ENCODE measurements at regions not wholly inside any gene's neighbourhood (a gene's known extent, or its start where the extent isn't known, plus 50 kb on each side); places are given as distances from the start of the nearest gene placed in this dataset.

- H3K4me3 ChIP-seq (ENCODE audit: low read length): no peak overlapping the region
- no peak for TF ChIP-seq ZNF274 (IDR thresholded peaks at IDR 0.05; ENCODE audit: low read depth, low read length)
These were observed 106.8 kb downstream of the UCHL1 start for GRCh38 chr4:41363384-41363981.

GRCh38 chr4:41364876-41365275 is 108.1 kb downstream of the UCHL1 start:
- no peak for TF ChIP-seq ZNF274 (IDR thresholded peaks at IDR 0.05; ENCODE audit: low read depth, low read length)
- no peak overlapping the region for H3K4me3 ChIP-seq (ENCODE audit: low read length)

GRCh38 chr4:41365681-41366080 is 109.0 kb downstream of the UCHL1 start:
- TF ChIP-seq ZNF274 (IDR thresholded peaks at IDR 0.05; ENCODE audit: low read depth, low read length): no peak
- no peak overlapping the region for H3K4me3 ChIP-seq (ENCODE audit: low read length)

DNA sequence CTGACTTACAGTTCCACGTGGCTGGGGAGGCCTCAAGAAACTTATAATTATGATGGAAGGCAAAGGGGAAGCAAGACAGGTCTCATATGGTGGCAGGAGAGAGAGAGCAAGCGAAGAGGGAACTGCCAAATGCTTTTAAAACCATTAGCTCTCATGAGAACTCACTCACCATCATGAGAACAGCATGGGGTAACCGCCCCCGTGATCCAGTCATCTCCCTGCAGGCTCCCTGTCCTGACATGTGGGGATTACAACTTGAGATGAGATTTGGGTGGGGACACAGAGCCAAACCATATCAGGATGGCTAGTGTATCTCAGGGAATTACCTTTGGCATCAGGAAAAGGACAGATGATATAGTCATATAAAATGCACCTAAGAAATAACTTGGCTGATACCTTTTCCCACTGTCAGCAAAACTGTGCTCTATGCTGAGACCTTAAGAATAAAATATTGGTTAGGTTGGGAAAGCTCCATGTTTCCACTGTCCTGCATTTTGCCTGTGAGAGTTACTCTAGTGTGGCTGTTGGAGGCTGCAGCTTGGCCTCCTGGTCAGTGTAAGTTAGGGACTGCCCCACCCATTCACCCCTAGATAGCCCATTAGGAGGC is 110.3 kb downstream of the UCHL1 start:
- H3K4me3 ChIP-seq (ENCODE audit: low read length): no peak overlapping the region
- TF ChIP-seq ZNF274 (IDR thresholded peaks at IDR 0.05; ENCODE audit: low read depth, low read length): no peak

- no peak overlapping the region for H3K4me3 ChIP-seq (ENCODE audit: low read length)
- TF ChIP-seq ZNF274 (IDR thresholded peaks at IDR 0.05; ENCODE audit: low read depth, low read length): no peak
These were observed 113.0 kb downstream of the UCHL1 start for GRCh38 chr4:41369680-41370079.

- no peak for TF ChIP-seq ZNF274 (IDR thresholded peaks at IDR 0.05; ENCODE audit: low read depth, low read length)
- no peak overlapping the region for H3K4me3 ChIP-seq (ENCODE audit: low read length)
These were observed 116.5 kb downstream of the UCHL1 start for GRCh38 chr4:41373221-41373620.

GRCh38 chr4:41374490-41374889 is 117.8 kb downstream of the UCHL1 start:
- H3K4me3 ChIP-seq (ENCODE audit: low read length): no peak overlapping the region
- no peak for TF ChIP-seq ZNF274 (IDR thresholded peaks at IDR 0.05; ENCODE audit: low read depth, low read length)

- no peak for TF ChIP-seq ZNF274 (IDR thresholded peaks at IDR 0.05; ENCODE audit: low read depth, low read length)
These were observed 118.8 kb downstream of the UCHL1 start for GRCh38 chr4:41375561-41375960.

GRCh38 chr4:41377196-41377595 is 120.5 kb downstream of the UCHL1 start:
- no peak overlapping the region for H3K4me3 ChIP-seq (ENCODE audit: low read length)
- no peak for TF ChIP-seq ZNF274 (IDR thresholded peaks at IDR 0.05; ENCODE audit: low read depth, low read length)

More at GRCh38 chr4:41375561-41375960, 118.8 kb downstream of the UCHL1 start:
- no peak overlapping the region for H3K4me3 ChIP-seq (ENCODE audit: low read length)

DNA sequence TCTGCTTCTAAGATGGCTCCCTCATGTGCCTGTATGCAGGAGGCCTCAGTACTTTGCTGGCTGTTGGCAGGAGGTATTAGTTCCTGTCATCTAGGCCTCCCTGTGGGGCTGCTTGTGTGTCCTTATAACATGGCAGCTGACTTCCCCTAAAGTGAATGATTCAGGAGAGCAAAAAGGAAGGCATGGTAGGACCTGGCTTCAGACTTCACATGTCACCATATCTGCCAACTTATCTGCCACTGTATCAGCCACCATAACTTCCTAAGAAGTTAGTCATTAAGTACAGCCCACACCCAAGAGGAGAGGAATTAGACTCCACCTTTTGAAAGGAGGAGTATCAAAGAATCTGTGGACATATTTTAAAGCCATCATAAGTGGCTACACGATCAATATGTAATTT is 122.5 kb downstream of the UCHL1 start:
- no peak for TF ChIP-seq ZNF274 (IDR thresholded peaks at IDR 0.05; ENCODE audit: low read depth, low read length)

DNA sequence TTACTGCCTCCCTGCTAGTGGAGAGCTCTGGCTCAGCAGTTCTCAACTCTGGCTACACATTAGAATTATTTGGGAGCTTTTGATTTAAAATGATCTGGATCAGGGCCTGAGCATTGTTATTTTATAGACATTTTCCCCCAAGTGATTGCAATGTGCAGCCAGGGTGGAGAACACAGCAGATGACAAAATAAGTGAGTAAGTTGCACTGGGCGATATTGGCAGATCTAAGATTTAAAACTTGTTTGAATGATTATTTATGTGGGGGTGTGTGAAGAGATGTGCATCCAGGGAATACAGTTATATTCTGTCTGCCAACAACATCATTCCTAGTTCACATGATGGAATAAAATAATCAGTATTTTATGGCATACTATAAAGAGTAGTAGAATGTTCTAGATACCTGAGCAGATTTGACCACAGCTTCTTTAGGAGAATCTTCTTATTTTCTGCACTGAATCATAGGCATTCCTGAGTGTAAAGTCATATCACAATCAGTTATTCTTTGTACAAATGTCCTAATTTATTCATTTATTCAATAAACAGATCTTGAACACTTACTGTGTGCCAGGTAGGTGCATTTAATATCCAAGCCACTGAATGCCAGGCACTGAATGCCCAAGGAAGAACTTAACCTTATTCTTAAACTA is 123.9 kb downstream of the UCHL1 start:
- H3K4me3 ChIP-seq (ENCODE audit: low read length): no peak overlapping the region
- no peak for TF ChIP-seq ZNF274 (IDR thresholded peaks at IDR 0.05; ENCODE audit: low read depth, low read length)

More for the DNA sequence above, 122.5 kb downstream of the UCHL1 start:
- no peak overlapping the region for H3K4me3 ChIP-seq (ENCODE audit: low read length)

DNA sequence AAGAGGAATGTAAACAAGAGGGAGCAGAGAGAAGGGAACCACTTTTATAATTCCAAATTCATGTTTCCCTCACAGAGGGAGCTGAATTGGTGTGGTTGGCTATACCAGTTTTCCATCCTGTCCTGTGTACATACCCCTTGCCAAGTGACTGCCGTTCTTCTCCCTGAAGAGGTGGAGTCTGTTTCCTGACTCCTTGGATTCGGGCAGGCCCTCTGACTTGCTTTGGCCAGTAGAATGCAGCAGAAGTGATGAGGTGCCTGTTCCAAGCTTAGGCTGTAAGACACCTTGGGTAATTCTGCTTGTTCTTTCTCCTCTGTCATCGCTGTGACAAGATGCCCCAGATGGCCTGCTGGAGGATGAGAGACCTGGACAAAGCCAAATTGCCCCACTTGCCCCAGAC is 124.7 kb downstream of the UCHL1 start:
- TF ChIP-seq ZNF274 (IDR thresholded peaks at IDR 0.05; ENCODE audit: low read depth, low read length): no peak

GRCh38 chr4:41384992-41385391 is 128.3 kb downstream of the UCHL1 start:
- no peak for TF ChIP-seq ZNF274 (IDR thresholded peaks at IDR 0.05; ENCODE audit: low read depth, low read length)
- H3K4me3 ChIP-seq (ENCODE audit: low read length): no peak overlapping the region

More for the DNA sequence above, 124.7 kb downstream of the UCHL1 start:
- H3K4me3 ChIP-seq (ENCODE audit: low read length): no peak overlapping the region

DNA sequence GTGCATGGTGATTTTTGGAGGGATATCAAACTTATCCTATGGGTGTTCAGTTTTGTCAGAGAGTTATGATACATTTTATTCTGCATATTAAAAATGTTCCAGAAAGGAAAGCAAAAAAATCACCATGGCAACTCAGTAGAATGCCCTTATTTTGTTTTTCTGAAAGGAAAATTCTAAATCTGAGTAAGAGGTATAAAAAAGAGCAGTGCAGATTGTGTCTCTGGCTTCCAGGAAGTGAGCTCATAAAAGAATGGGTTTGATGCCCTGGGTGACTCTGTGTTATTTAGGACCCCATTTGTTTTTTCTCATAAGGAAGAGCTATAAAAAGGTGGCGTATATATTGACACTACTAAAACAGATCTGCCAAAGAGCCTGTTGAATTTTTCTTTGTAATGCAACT is 128.8 kb downstream of the UCHL1 start:
- no peak overlapping the region for H3K4me3 ChIP-seq (ENCODE audit: low read length)
- no peak for TF ChIP-seq ZNF274 (IDR thresholded peaks at IDR 0.05; ENCODE audit: low read depth, low read length)

GRCh38 chr4:41388080-41388479 is 131.4 kb downstream of the UCHL1 start:
- no peak for TF ChIP-seq ZNF274 (IDR thresholded peaks at IDR 0.05; ENCODE audit: low read depth, low read length)
- no peak overlapping the region for H3K4me3 ChIP-seq (ENCODE audit: low read length)

Data from GM08714 (cell line).